ENCODE measurements at regions not wholly inside any gene's neighbourhood (a gene's known extent, or its start where the extent isn't known, plus 50 kb on each side); places are given as distances from the start of the nearest gene placed in this dataset.

DNA sequence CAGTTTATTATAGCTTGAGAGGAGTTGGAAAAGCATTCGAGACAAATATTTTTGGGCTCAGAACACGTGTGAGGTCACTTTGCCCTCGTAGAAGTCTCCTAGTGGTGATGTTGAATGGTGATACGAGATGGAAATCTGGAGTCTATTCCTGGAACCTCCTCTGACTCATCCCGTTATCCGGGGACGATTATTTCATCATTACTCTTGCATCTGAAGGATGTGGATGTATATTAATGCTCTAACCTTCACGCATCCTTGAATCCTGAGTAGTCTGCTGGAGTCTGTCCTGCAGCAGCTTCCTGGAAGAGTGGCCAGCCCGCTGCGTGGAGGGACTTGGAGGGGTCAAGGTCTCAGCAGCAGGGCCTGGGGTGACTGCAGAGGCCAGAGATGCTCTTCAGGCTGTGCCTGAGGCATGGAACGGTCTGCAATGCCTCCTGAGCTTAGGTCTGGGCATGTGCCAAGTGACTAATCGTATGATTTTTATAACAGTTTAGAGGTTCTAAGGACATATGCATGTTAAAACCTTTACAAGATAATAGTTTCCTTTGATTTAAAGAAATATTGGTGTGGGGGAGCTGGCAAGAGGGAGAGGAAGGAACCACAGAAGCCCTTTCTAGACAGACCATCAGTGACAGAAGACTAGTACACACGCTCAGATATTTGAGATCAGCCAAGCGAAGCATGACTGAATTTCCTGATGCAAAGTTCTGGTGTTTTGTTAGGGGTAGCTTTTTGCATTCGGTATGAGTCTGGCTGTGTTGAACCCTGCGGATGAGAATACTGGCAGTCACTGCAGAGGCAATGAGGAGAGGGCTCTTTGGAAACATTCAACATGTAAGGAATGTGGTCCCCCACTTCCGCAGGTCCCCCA is 400.2 kb downstream of the QKI start (continued):
- TF ChIP-seq NFE2 (IDR thresholded peaks at IDR 0.05; ENCODE audit: low read depth), result no peak

DNA sequence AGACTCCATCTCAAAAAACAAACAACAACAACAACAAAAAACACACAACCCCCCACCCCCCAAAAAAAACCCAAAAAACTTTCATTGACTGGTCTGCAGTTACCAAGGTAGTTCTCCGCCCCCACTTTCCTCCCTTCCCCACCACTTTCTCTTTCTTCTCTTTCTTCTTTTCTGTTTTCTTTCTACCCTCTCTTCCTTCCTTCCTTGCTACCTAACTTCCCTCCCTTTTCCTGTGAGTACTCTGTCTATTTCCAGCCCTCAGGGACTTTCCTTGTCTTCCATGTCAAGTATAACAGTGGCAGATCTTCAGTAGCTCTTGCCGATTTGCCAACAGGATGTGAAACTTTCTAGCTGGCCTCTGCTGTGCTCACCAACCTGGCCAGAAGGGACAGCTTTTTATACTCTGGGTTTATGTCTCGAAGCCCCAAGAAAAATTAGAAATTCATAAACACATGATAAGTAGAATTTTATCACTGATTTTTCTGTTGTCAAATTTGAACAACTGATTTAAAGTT is 399.5 kb downstream of the QKI start:
- no peak overlapping the region; the same call in 1 of the 2 replicates for H3K4me2 ChIP-seq (ENCODE audit: insufficient read depth, low read length)
- H3K4me3 ChIP-seq, result no peak overlapping the region
- peaks cover 0 to 11% of the 10 kb centered on the region in 2 experiments; a peak in 3 of 5 replicates for H3K4me1 ChIP-seq (replicated peaks in 1 of 2; ENCODE audit: control insufficient read depth in 2 of 2, insufficient read depth in 2 of 2, low read length in 2 of 2)
- TF ChIP-seq JUND (IDR thresholded peaks at IDR 0.05; ENCODE audit: borderline replicate concordance, low read depth, low read length) (no peak), JUND (tag; IDR thresholded peaks at IDR 0.05; ENCODE audit: borderline replicate concordance, low read depth, low read length) (no peak), FOS (IDR thresholded peaks at IDR 0.05; ENCODE audit: extremely low read depth, insufficient read length) (no peak), TEAD1 (CRISPR knock-in tag; IDR thresholded peaks at IDR 0.05) (no peak), NR2C2 (CRISPR knock-in tag; IDR thresholded peaks at IDR 0.05) (no peak), NR2C2 (tag; IDR thresholded peaks at IDR 0.05) (0 out of 2 replicates have a peak, but pooled peaks have one; percentile 4), KDM4B (IDR thresholded peaks at IDR 0.05; ENCODE audit: borderline replicate concordance in 2 of 2, low read depth in 1 of 2) (no peak), ATF1 (CRISPR knock-in tag; IDR thresholded peaks at IDR 0.05) (no peak), ATF1 (tag; IDR thresholded peaks at IDR 0.05) (no peak), MCM3 (IDR thresholded peaks at IDR 0.05) (0 out of 2 replicates have a peak, but pooled peaks have one; percentile 35), FOXK1 (CRISPR knock-in tag; IDR thresholded peaks at IDR 0.05; ENCODE audit: borderline replicate concordance) (no peak), ERF (CRISPR knock-in tag; IDR thresholded peaks at IDR 0.05) (no peak), NCOA2 (IDR thresholded peaks at IDR 0.05; ENCODE audit: partially characterized antibody in 2 of 2) (no peak), NELFE (IDR thresholded peaks at IDR 0.05; ENCODE audit: insufficient read depth, insufficient read length) (no peak), TCF7 (IDR thresholded peaks at IDR 0.05; ENCODE audit: borderline replicate concordance) (no peak), BDP1 (IDR thresholded peaks at IDR 0.05; ENCODE audit: insufficient read depth, insufficient read length) (no peak), PHB (CRISPR knock-in tag; IDR thresholded peaks at IDR 0.05) (no peak)
- TF ChIP-seq, protein P1, sequence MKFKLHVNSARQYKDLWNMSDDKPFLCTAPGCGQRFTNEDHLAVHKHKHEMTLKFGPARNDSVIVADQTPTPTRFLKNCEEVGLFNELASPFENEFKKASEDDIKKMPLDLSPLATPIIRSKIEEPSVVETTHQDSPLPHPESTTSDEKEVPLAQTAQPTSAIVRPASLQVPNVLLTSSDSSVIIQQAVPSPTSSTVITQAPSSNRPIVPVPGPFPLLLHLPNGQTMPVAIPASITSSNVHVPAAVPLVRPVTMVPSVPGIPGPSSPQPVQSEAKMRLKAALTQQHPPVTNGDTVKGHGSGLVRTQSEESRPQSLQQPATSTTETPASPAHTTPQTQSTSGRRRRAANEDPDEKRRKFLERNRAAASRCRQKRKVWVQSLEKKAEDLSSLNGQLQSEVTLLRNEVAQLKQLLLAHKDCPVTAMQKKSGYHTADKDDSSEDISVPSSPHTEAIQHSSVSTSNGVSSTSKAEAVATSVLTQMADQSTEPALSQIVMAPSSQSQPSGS (CRISPR knock-in tag; IDR thresholded peaks at IDR 0.05), result no peak
- TF ChIP-seq, protein P2, sequence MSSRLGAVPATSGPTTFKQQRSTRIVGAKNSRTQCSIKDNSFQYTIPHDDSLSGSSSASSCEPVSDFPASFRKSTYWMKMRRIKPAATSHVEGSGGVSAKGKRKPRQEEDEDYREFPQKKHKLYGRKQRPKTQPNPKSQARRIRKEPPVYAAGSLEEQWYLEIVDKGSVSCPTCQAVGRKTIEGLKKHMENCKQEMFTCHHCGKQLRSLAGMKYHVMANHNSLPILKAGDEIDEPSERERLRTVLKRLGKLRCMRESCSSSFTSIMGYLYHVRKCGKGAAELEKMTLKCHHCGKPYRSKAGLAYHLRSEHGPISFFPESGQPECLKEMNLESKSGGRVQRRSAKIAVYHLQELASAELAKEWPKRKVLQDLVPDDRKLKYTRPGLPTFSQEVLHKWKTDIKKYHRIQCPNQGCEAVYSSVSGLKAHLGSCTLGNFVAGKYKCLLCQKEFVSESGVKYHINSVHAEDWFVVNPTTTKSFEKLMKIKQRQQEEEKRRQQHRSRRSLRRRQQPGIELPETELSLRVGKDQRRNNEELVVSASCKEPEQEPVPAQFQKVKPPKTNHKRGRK (tag; IDR thresholded peaks at IDR 0.05), result peak; percentile 69

More for the DNA sequence above, 399.5 kb downstream of the QKI start:
- no peaks in the 10 kb centered on the region for H3K36me3 ChIP-seq (ENCODE audit: control insufficient read depth, insufficient read depth, low read length)
- no peak overlapping the region for H3K9ac ChIP-seq (ENCODE audit: insufficient read depth in 1 of 2, low read depth in 2 of 2, low read length in 2 of 2)
- POLR2A ChIA-PET, result interaction anchor here (0.6 to 0.7 kb wide), 2 partner anchors 12 to 482 kb away, joined by 3 to 4 read pairs; no protein-coding TSS in a partner anchor
- WGBS (ENCODE audit: insufficient coverage, low coverage, missing lambda C conversion rate), result 12% methylated on average over 2 of the region's 3 CpGs
- H3K79me2 ChIP-seq (ENCODE audit: control insufficient read depth, insufficient read depth, low read length), result no peaks in the 10 kb centered on the region
- no peaks in the 10 kb centered on the region for H3K9me3 ChIP-seq (replicated peaks; ENCODE audit: control insufficient read depth, insufficient read depth, low read depth, low read length)
- FAIRE-seq (no peak), DNase-seq (ENCODE audit: extremely low read depth in 1 of 4, low spot score in 3 of 4) (no peak), ATAC-seq (no peak)
- in situ Hi-C loops (cut with MboI) (no loop called here), intact Hi-C loops (cut with micrococcal nuclease) (no loop called here)
- peak overlapping the region; percentile 69 for H2AFZ ChIP-seq (ENCODE audit: low read depth, low read length)
- peaks cover 2 to 4% of the 10 kb centered on the region in 2 experiments; a peak in 2 of 5 replicates for H3K27me3 ChIP-seq (ENCODE audit: control insufficient read depth in 2 of 2, insufficient read depth in 2 of 2, low read length in 2 of 2)
- H3K27ac ChIP-seq (ENCODE audit: extremely low read depth, low read depth, low read length), result no peak overlapping the region
- H3K9me1 ChIP-seq (ENCODE audit: control insufficient read depth, insufficient read depth, low read length), result peaks cover 3% of the 10 kb centered on the region
- CTCF ChIA-PET (ENCODE audit: low intra/inter-chr PET ratio), result no interaction called here
- H4K20me1 ChIP-seq (replicated peaks; ENCODE audit: control insufficient read depth, insufficient read depth, low read length), result no peaks in the 10 kb centered on the region
- BruUV-seq (replicated peaks), result no TSS peak

Measured in K562 (cell line).